ENCODE measurements at regions not wholly inside any gene's neighbourhood (a gene's known extent, or its start where the extent isn't known, plus 50 kb on each side); places are given as distances from the start of the nearest gene placed in this dataset.

DNA sequence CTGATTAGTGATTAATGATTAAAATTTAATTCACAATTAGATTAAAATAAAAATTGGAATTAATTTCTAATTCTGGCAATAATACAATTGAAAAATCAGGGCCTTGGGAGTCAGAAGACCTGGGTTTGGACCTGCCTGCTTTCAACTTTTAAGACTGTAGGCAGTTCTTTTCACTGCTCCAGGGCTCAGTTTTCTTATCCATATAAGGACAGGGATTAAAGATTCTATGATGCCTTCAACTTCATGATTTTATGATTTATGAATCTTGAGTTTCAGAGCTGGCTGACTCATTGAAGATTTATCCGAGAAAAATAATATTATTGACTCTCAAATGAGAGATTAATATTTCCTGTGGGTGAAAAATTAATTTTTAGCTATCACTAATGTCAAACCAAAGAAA is 208.6 kb upstream of the ANKH start:
- DNase-seq: no peak

DNA sequence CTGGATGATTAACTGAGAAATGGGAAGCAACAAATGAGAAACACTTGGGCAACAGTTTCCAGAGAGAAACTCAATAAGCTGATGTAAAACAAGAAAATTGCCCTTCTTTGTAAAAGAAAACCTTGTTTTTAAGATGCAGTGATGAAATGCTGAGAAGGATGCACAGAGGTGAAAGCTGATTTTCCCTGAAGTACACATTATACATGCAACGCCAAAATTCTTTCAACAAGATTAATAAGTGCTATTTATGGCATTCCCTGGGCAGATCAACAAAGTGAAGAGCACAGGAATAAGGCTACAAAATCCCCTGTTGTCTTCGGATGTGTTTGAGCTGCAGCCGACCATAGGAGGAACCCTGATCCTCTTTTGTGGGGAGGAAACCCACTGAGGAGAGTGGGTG is 208.0 kb upstream of the ANKH start:
- DNase-seq: no peak

DNA sequence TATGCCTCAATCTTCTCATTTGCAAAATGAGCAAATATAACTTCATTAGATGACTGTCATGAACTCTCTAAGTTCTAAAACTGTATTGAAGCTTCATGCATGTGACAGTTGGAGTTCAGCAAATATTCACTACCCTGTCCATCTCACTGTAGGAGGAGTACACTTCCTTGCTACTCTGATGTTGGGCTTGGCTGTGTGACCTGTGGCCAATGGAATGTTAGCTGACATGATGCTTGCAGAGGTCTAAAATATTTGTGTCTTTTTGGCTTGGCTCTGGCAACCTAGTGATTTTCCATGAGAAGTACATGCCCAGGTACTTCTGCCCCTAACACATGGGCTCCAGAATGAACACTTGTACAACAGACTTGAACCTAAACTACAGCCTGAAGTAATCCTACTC is 203.1 kb upstream of the ANKH start:
- no peak for DNase-seq

DNA sequence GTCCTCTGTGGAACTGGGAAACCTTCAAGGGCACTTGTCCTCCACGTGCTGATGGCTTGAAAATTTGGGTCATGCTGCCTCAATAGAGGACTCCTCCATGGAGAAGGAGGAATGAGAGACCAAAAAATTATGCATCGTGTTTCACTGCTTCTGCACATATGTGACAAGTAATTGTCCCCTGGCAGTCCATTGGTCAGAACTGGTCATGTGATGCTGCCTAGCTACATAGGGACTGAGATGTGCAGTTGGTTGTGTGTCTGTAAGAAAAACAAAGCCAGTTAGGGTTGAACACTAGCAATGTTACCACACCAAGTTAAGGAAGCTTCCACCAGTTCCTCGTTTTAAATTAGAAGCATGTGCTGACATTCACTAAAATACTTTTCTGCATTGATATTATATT is 201.9 kb upstream of the ANKH start:
- no peak for DNase-seq

DNA sequence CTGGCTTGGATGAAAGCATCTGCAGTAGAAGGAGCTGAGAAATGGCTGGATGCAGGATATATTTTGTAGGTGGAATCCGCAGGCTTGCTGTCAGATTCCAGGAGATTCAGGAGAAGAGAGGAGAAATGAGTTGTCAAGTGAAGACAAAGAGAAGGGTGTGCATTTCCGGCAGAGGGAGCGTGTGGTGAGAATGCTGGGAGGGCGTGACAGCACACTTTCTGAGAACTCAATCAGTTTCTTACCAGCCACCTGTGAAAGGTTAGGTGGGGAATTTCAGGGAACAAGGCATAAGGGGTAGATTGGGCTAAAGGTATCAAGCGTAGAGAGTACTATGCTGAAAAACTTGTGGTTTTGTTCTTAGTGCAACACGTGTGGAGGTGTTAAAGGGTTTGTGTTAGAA is 199.3 kb upstream of the ANKH start:
- no peak for DNase-seq

DNA sequence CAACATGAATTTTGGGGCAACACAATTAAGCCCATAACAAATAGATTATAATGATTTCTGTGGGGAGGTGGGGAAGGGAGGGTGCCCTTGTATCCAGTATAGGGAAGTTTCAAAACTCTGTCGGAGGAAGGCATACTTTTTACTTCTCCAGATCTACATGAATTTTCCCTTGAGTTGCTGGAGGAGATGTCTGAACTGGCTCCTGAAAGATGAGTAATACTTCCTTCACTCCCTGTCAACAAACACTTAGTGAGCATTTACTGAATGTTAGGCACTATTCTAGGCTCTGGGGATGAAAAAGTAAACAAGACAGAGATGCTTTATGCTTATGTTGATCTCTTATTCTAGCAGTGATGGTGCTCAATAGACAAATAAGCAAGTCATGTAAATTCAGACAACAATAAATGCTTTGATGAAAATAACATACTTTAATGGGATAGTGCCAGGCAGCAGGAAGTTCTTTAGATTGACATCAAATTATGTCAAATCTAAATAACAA is 197.9 kb upstream of the ANKH start:
- DNase-seq: no peak

DNA sequence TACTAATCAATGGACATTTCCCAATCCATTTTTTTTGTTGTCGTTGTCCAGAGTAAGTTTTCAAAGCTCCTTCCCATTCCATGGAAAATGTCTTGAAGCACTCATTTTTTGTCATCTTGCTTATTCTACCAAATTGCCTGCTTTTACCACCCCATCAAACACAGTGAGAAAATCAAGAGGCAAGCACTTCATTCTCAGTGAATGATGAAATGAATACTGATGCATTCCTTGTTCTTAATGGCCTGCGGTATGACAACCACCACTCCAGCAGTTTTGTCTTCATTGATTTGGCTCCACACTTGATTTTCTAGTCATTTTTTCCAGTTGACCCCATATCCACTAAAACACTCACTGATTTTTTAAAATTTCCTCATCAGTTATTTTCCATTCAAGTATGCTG is 193.5 kb upstream of the ANKH start:
- no peak for DNase-seq

DNA sequence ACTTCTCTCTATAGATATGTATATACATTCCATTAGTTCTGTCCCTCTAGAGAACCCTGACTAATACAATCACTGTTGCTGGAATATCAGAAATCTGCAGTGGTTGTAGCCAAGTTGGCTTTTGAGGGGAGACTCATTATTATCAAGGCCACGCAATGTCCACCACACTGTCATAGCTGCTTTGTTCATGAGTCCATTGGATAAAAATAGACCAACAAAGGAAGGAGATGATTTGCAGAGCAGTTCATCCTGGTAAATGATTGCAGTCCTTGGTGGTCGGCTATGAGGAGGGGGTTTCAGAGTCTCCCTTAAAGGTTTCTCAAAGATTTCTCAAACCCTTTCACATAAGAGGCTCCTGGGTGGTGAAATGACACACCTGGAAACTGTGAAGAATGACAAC is 192.8 kb upstream of the ANKH start:
- DNase-seq: no peak

DNA sequence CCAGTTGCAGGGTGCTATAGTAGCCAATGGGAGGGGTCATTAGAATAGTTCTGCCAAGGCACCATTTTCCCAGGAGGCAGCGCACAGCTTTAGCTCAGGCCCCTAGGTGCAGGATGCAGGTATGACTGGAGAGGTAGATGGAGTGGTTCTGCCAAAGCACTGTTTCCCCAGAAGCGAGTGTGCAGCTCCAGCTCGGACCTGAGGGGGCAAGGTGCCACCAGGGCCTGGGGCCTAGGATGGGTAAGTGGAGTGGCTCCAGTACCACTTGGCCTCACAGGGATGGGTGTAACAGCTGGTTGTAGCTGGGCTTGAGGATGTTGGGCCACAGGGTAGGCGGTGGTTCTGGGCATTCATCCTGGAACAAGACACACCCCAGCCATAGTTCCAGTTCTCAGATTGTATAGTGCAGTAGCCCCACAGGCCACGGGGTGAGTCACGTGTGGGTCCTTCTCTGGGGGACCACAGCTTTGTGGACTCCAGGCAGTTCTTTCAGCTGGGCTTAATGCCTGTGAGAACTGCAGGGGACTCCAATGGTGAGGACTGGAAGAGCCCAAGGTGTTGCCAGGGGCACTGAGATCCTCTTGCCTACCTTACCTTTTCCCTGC is 185.5 kb upstream of the ANKH start:
- no peak for DNase-seq

DNA sequence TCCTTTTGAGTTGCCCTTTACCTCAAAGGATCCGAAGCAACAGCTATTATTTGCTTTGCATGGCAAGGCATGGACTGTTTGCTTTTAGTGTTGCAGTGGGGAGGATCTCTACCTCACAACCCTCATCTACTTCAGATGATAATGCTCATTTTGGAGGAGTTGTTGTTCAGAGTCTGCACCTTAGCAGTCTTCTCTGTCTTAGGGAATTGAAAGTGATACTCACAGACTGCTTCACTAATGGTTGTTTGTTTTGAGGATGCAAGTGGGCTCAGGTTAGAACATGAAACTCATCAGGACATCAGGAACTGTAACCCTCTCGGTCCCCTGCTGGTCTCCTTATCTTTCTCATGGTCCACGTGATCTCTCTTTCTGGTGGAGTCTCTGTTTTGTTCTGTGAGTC is 172.9 kb upstream of the ANKH start:
- no peak for DNase-seq

DNA sequence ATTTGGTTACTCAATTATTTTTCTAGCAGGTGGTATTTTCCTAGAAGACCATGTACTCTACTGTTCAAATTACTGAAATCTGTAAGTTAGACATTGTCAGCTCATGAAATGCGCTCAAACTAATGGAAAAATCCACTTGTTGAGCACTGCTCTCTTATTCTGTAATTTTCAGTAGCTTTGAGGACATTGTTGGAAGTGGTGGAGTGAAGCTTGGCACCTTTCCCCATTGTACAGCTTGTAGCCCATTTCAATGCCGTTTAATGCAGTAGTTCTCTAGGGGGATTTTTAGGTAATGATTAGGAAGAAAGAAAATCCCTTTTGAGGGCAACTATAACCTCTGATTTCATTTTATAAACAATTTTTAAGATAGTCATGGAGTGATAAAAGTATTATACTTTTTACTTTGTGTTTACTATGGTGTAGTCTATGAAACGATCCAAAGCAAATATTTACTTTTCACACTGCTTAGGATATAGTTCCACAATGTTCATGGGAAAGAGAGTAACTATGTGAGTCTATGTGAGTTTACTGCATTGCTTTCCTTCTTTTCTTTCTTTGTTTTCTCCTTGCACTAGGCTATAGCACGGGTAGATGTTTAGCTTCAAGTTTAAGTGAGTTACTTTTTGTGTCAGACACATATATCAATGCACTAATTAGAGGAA is 165.8 kb upstream of the ANKH start:
- DNase-seq: no peak

DNA sequence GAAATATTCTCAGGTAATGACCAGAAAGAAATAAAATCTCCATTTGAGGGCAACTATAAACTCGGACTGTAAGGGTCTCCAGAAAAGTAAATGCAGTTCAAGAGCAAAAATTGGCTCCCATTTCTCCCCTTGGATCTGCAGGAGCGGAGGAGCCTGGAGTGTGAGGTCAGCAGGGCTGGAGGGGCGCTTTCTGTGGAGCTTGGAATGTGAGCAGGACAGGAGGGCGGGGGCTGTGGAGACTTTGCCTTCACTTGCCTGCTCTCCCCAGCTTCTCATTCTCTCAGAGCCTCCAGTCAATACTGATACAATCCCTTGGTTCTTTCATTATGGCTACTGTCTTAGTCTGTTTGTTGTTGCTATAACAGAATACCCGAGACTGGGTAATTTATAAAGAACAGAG is 162.8 kb upstream of the ANKH start:
- no peak for DNase-seq

DNA sequence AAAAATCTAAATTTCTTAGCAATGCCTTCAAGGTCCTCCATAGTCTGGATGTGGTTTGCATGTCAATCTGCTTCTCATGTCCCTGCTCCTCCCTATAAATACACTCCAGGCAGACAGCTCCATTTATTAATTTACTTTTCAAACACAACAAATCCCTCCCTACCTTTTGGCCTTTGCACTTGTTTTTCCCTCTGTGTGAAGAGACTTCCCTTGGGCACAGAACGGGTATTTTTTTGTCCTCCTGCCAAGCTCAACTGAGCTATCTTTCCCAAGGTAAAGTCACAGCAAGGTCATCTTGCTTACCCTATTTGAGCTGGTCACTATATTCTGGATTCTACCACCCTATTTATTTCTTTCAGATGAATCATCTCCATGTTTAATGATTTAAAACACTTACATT is 159.6 kb upstream of the ANKH start:
- DNase-seq: no peak

DNA sequence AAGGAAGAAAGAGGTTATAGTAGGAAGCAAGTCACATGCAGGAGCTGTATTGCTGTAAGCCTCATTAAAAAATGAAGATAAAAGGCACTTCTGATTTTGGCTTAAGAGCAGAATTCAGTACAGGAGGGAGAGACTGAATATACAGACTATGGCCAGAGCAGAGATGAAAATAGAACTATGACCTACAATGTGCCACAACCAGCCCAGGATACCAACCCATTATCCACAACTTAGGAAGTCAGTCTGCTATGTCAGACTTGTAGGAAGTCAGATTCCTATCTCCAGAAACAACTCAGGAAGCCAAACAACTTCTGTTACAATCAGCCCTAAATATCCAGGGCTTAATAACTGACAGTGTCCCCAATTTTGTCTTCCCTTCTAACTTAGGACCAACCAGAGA is 156.2 kb upstream of the ANKH start:
- DNase-seq: no peak

DNA sequence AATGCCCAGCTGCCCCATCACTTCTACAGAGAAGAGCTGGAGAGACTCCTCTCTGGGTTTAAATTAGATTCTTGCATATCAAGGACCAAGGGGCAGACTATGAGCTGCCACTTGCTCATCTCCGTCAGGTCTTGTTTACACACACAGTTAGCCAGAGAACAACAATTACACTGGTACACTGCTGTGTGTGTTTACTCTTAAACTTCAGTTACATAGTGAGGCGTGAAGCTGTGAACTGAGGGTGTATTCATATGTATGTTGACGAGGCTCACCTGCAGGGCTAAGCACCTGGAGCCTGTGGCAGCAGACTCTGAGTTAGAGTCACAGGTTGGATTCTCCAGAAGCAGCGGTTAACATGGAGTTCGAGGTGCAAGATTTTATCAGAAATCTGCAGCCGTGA is 155.4 kb upstream of the ANKH start:
- no peak for DNase-seq

DNA sequence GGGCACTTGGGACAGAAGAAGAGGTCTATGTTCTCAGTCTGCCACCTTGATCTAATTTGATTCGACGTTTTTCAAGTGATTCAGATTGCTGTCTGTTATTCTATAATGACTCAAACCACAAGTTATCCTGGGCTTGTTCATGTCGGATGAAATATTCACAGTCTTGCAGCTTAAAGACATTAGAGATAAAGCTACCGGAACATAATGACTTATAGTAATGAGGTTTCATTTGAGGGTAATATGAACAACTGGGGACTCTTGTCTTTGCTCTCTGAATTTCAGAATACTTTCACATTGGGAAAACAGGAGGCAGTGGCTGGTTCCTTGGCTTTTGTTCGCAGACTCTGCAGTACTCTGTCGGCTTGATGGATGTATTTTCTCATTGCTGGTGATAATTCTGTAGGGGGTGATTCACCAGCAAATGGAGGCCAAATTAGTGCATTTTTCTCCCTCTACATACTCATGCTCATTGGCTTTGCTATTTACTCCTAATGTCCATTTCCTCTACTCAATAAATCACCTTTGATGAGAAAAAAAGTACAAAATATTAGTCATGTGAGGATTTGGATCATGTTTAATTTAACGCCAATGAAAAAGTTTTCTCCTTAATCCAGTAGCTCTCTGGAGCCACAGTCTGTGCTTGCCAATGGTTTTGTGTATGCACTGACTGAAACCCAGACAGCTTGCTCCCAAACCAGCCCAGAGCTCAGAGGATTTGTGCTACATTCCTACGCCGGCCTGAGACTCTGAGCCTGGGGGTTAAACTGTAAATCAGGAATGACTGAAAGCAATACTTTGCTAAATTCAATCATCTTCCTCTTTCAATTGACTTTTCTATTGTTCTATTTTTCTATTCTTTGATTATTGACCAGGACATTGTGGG is 154.7 kb upstream of the ANKH start:
- no peak for DNase-seq

DNA sequence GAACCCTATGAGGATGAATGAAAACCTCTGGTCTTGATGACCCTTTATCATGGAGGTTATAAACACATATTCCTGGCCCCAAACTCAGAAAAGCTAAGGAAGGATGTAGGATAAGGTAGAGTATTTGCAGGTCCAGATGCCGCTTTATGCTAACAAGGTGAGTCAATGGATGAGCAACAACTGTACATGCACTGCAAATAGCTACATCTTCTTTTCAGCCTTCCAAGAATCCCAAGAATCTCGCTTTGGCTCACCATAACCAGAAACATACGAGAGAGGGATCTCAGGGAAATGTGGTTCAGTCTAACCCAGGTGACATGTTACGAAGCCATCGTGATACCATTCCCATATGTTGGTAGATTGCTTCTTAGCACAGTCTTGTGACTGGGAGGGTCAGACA is 152.3 kb upstream of the ANKH start:
- no peak for DNase-seq

DNA sequence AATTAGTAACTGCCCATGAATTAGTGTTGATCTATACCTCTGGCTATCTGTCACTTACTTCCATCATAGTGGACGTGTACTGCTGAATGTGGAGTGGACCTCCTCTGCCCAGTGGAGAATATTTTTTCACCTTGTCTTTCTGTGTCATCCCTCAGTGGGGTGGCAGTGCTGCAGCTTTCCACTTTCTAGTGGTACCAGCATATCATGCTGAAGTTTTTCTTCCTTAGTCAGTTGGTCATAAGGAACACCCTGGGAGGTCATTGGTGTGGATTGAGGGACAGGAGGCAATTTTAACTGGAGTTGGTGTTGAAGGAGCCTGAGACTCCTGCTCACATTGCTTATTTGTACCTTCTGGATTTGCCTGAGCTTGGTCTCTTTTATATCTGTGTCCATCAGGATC is 151.7 kb upstream of the ANKH start:
- DNase-seq: no peak

DNA sequence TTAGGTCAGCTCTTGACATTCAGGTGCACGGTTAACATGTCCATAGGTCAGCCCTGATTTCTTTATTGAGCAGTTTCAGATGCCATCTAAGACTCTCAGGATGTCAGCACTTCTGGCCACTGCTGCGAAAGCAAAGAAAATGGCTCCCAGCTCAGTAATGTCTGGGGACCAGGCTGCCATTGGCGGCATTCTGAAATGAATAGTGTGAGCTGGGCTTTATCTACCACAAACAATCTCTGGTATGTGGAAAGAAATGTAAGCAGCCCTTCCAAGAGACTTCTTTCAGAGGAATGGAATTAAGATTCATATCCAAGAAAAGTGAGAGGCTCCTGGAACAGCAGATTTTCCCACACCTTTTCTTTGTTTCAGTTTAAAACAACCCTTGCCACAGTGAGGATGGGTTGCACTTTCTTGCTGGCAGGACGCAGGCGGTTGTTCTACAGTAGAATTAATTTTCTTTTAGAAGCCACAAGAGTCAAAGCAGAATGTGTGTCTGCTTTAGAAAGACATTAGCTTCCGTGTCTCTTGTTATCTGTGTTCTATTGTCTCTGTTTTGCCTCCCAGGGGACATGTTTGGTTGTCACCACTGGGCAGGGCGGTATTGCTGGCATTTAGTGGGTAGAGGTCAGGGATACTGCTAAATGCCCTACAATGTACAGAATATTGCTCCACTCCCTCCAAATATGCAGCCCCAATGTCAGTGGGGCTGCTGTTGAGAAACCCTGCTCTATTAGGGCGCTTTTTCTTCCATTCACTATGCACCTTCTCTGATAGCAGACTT is 149.9 kb upstream of the ANKH start:
- no peak for DNase-seq

DNA sequence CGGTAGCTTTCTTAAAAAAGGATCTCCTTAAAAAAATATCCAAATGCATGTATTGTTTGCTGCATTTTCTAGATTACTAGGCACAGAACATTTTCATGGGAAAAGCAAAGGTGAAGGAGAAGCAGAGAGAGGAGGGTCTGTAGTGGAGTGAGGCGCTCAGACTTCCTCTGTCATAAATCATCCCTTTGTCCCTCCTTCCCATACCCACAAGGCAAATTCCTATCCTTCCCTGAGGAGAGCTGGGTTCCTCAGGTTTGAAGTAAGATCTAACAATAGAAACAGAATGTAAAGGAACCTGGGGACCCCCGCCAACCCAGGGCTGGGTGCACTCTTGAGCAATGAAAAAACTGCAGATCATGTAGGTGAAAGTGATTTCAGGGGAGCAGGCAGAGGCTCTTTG is 149.2 kb upstream of the ANKH start:
- no peak for DNase-seq

DNA sequence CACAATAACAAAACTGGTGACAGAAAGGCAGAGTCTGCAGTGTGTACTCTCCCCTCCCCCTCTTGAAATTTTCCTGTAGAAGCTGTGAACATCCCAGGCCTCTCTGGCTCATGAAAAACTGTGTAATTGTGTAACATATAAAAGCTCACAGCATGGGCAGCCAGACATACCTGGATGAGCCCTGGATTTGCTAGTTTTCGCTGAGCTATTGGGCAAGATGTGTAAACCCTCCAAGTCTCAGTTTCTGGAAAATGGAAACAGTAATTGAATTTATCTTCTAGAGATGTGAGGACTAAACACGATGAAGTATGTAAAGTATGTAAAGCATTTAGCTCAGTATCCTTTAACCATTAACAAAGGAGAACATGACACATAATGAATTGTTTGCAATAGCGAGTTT is 143.2 kb upstream of the ANKH start:
- DNase-seq: no peak

DNA sequence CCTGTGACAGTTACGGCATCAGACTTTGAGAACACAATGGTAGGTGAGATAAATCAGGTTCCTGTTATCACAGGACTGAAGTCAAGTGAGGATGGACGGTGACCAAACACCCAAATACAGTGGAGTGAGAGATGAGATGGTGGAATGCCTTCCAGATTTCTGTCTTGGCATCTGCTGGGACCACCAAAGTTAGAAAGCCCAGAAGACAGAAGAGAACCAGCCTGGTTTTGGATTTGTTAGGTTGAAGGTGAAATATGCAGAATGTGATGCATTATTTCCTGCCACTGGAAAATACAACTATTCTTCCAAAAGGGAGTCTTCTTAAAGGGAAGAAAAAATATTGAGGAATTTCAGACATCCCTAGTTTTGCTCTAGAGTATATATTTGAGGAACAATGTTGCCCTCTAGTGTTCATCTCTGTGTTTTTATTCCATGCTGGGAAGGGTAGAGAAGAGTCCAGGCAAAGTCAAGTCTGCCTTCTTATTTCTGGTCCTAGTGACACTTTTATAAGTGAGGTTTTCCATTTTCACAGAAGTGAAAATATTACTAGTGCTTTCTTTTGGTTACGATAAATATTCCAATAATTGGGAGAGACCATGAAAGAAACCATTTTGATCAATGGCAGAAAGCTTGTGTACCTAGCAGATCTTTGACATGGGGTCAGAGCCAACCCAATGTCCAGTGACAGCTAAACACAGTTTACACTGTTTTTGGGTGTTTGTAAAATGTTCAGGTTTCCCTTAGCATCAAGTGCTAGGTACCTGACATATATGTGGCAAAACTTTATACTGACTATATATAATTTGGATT is 142.3 kb upstream of the ANKH start:
- peak; percentile 88 for DNase-seq

DNA sequence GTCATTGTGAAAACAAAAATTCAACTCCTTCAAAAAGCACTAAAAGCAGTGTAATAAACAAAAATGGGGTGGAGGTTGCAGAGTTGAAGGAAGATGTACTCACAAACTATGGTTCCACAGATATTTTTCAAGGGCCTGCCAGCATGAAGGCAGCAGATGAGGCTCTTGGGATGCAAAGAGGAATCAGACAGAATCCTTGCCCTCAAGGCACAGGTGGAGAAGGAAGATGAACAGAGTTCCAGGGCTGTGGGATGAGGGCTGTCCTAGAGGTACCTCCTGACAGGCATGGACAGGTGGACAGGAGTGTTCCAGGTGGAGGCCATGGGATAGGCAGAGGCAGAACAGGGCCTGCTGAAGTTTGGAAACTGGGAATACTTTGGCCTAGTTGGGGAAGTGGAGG is 140.5 kb upstream of the ANKH start:
- no peak for DNase-seq
